ENCODE measurements at regions not wholly inside any gene's neighbourhood (a gene's known extent, or its start where the extent isn't known, plus 50 kb on each side); places are given as distances from the start of the nearest gene placed in this dataset.

DNA sequence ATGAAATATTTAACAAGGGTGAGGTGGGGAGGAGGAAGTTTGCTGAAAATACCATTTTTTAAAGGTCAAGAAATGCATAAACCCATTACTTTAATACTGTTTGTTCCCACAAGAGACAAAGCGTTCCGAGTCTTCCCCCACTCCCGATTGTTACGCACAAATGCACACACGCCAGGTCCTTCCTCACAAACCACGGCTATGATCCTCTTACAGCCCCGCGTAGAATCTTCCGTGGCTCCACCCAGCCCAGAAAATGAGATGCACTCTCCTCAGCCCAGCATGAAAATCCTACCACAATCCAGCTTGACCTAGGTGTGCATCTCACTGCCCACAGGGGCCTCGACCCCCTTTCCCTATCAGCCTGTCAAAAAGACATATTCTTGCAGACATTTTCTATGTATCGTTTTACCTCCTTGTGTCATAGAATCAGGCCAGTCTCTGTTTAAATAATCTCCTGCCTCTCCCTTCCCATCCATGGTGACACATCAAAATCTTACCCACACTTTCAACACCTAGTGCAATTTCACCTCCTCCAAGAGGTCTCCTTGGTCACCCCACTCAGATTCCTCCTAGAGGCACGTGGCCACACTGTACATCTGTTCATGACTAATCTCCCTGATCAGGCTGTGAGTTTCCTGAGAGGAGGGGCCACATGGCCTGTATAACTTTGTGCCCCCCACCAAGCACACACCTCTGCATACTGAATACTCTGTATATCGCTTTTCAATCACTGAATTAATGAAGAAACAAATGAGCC, 491.0 kb upstream of the KLHL29 start:
- no peak for TF ChIP-seq REST (IDR thresholded peaks at IDR 0.05; ENCODE audit: insufficient read depth in 1 of 2, low read depth in 2 of 2, low read length in 2 of 2)
- TF ChIP-seq TAF1 (IDR thresholded peaks at IDR 0.05; ENCODE audit: borderline replicate concordance, insufficient read depth, low read length): no peak
- no peak for TF ChIP-seq SIN3A (IDR thresholded peaks at IDR 0.05; ENCODE audit: borderline replicate concordance, insufficient read depth, low read length)
- TF ChIP-seq FOXP2 (optimal IDR thresholded peaks at IDR 0.05; ENCODE audit: borderline replicate concordance, extremely low read depth, extremely low read length, insufficient read depth): no peak

DNA sequence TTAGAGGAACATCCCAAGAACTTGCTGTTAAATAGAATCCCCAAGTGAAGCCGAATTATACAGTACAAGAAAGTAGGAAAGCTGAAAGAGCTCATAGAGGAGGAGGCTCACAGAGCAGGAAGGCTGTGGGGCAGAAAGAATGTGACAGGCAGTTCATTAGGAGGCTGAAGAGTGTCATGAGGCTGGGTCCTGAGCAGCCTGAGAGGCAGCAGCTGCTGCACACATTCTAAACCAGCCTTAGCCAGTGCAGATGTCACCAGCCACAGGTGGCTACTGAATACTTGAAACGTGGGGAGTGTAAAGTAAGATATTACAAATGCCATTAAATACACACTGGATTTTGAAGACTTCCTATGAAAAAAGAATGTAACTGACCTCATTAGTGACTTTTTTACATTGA, 490.2 kb upstream of the KLHL29 start:
- TF ChIP-seq POLR2AphosphoS5 (IDR thresholded peaks at IDR 0.05; ENCODE audit: low read depth, low read length) (no peak), FOXP2 (optimal IDR thresholded peaks at IDR 0.05; ENCODE audit: borderline replicate concordance, extremely low read depth, extremely low read length, insufficient read depth) (no peak), TAF1 (IDR thresholded peaks at IDR 0.05; ENCODE audit: borderline replicate concordance, insufficient read depth, low read length) (no peak), SIN3A (IDR thresholded peaks at IDR 0.05; ENCODE audit: borderline replicate concordance, insufficient read depth, low read length) (no peak), REST (IDR thresholded peaks at IDR 0.05; ENCODE audit: insufficient read depth in 1 of 2, low read depth in 2 of 2, low read length in 2 of 2) (no peak)

DNA sequence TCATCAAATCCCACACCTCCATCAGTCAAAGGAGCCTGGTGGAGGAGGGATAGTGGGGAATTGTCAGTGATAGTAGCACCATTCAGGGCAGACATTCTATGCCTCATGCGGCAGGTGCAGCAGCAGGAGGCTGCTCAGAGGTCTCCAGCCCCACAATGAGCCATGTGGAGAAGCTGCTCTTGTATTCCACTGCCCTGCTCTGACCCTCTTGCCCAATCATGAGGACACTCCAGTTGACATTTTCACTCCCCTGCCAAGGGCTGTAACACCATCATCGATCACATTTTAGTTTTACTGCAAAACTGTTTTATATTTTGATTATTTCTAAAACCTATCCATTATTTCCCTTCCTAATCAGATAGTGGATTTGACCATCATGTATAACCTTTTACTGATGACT, 487.6 kb upstream of the KLHL29 start:
- TF ChIP-seq FOXP2 (optimal IDR thresholded peaks at IDR 0.05; ENCODE audit: borderline replicate concordance, extremely low read depth, extremely low read length, insufficient read depth) (no peak), POLR2AphosphoS5 (IDR thresholded peaks at IDR 0.05; ENCODE audit: low read depth, low read length) (no peak), SIN3A (IDR thresholded peaks at IDR 0.05; ENCODE audit: borderline replicate concordance, insufficient read depth, low read length) (no peak), REST (IDR thresholded peaks at IDR 0.05; ENCODE audit: insufficient read depth in 1 of 2, low read depth in 2 of 2, low read length in 2 of 2) (no peak), TAF1 (IDR thresholded peaks at IDR 0.05; ENCODE audit: borderline replicate concordance, insufficient read depth, low read length) (no peak)

DNA sequence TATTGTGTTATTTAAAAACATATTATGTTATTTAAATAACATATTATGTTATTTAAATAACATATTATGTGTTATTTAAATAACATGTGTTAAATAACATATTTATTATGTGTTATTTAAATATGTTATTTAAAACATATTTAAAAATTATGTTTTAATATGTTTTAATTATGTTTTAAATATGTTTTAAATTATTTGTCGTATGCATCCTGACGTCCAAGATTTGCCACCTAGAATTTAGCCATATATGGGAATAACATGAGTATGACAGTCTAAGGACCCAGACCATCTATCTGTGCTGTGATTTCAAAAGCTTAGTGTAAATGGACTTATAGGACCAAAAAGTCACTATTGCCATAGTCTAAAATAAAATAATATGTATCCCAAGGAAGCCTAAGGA, 484.3 kb upstream of the KLHL29 start:
- TF ChIP-seq TAF1 (IDR thresholded peaks at IDR 0.05; ENCODE audit: borderline replicate concordance, insufficient read depth, low read length): no peak
- TF ChIP-seq POLR2AphosphoS5 (IDR thresholded peaks at IDR 0.05; ENCODE audit: low read depth, low read length): no peak
- TF ChIP-seq FOXP2 (optimal IDR thresholded peaks at IDR 0.05; ENCODE audit: borderline replicate concordance, extremely low read depth, extremely low read length, insufficient read depth): no peak
- TF ChIP-seq REST (IDR thresholded peaks at IDR 0.05; ENCODE audit: insufficient read depth in 1 of 2, low read depth in 2 of 2, low read length in 2 of 2): no peak
- no peak for TF ChIP-seq SIN3A (IDR thresholded peaks at IDR 0.05; ENCODE audit: borderline replicate concordance, insufficient read depth, low read length)

Data from PFSK-1 (cell line).